Fibroblast of lung (primary cell): ENCODE measurements at regions not wholly inside any gene's neighbourhood (a gene's known extent, or its start where the extent isn't known, plus 50 kb on each side); places are given as distances from the start of the nearest gene placed in this dataset.

Experiments used
- DNase-seq, 2 donors: peaks; one replicate each; pipeline versions ENCODE4 v3.0.0 to v3.0.0-alpha.2; 2010; ENCODE audit warnings: low read depth in 2 of 2
- H2AFZ ChIP-seq: 2 replicates; pipeline ENCODE4 v1.5.1; 2012; ENCODE audit warnings: low read length, control low read depth, inconsistent platforms
- H3K27ac ChIP-seq: 2 replicates; pipeline ENCODE4 v1.5.1; 2011; ENCODE audit warnings: low read length, control low read depth; ENCODE audit not compliant: insufficient read depth
- H3K27me3 ChIP-seq: 2 replicates; pipeline ENCODE4 v1.5.1; 2011; ENCODE audit warnings: mild to moderate bottlenecking, low read length; ENCODE audit not compliant: control insufficient read depth, insufficient read depth
- H3K36me3 ChIP-seq: 2 replicates; pipeline ENCODE4 v1.5.1; 2011; ENCODE audit warnings: low read length; ENCODE audit not compliant: control insufficient read depth, insufficient read depth
- H3K4me1 ChIP-seq: 2 replicates; pipeline ENCODE4 v1.5.1; 2011; ENCODE audit warnings: low read length; ENCODE audit not compliant: control insufficient read depth, insufficient read depth; ENCODE audit errors: extremely low read depth
- H3K4me2 ChIP-seq: 2 replicates; pipeline ENCODE4 v1.5.1; 2011; ENCODE audit warnings: low read length, control low read depth; ENCODE audit not compliant: insufficient read depth; ENCODE audit errors: extremely low read depth
- H3K4me3 ChIP-seq, 4 experiments: fragments of 200-600 bp in 1 of 4; sonication (generic) in 1 of 4; replicated peaks in 1 of 4; 2 replicates each; pipeline ENCODE4 v1.5.1; 2011 to 2016; ENCODE audit warnings: low read length in 4 of 4, low read depth in 3 of 4, mild to moderate bottlenecking in 3 of 4, control low read depth in 2 of 4, inconsistent platforms in 1 of 4, mixed read lengths in 1 of 4; ENCODE audit not compliant: insufficient read depth in 1 of 4; ENCODE audit errors: control extremely low read depth in 1 of 4
- H3K79me2 ChIP-seq: 2 replicates; pipeline ENCODE4 v1.5.1; 2012; ENCODE audit warnings: mild to moderate bottlenecking, low read length, inconsistent platforms; ENCODE audit not compliant: control insufficient read depth, insufficient read depth
- H3K9ac ChIP-seq: 2 replicates; pipeline ENCODE4 v1.5.1; 2011; ENCODE audit warnings: mild to moderate bottlenecking, low read length, control low read depth; ENCODE audit not compliant: insufficient read depth
- H3K9me3 ChIP-seq: 2 replicates; pipeline ENCODE4 v1.5.1; 2012; ENCODE audit warnings: low read depth, low read length; ENCODE audit not compliant: control insufficient read depth, insufficient read depth
- H4K20me1 ChIP-seq: 2 replicates; pipeline ENCODE4 v1.5.1; 2011; ENCODE audit warnings: low read length; ENCODE audit not compliant: control insufficient read depth, insufficient read depth; ENCODE audit errors: extremely low read depth
- EZH2 ChIP-seq: IDR thresholded peaks from 2 replicates; pipeline ENCODE4 v1.5.1; 2012; ENCODE audit warnings: low read length, control low read depth, mild to moderate bottlenecking; ENCODE audit errors: missing control alignments
- TF ChIP-seq, protein P1 (sequence below), 2 donors: IDR thresholded peaks in 1 of 2; conservative IDR thresholded peaks in 1 of 2; 1 replicate in 1 of 2; 2 replicates in 1 of 2; pipeline ENCODE4 v1.5.1; 2011 to 2012; ENCODE audit warnings: low read length in 2 of 2, control low read depth in 1 of 2, inconsistent platforms in 1 of 2, low read depth in 1 of 2, mild to moderate bottlenecking in 1 of 2

DNA sequence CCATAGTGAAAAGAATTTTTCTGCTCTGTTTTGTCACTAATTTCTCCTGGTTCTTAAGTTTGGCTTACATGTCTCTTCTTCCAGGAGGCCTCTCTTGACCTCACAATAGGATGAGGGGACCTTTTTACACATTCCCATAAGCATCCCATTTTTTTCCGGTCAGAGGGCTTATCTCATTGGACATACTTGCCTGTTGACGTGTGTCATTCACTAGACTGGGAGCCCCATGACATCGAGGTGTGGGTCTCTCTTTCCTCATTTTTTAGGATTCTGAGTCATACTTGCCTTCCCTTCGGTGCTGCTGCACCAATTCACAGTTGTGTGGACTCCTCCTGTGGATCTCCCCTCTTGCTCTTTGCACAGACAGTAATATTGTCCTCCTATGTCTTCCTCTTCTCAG is 601.8 kb downstream of the GATA3 start:
- Histone ChIP-seq H3K9ac (no peak overlapping the region), H3K9me3 (no peaks in the 10 kb centered on the region), H3K4me3 (no peak overlapping the region), H3K36me3 (no peaks in the 10 kb centered on the region), H2AFZ (no peak overlapping the region), H3K4me1 (no peaks in the 10 kb centered on the region), H3K27ac (no peak overlapping the region), H3K27me3 (no peaks in the 10 kb centered on the region), H3K79me2 (no peaks in the 10 kb centered on the region), H3K4me2 (no peak overlapping the region), H4K20me1 (no peaks in the 10 kb centered on the region)
- no peak for DNase-seq
- TF ChIP-seq EZH2 = no peak
- TF ChIP-seq, protein P1, sequence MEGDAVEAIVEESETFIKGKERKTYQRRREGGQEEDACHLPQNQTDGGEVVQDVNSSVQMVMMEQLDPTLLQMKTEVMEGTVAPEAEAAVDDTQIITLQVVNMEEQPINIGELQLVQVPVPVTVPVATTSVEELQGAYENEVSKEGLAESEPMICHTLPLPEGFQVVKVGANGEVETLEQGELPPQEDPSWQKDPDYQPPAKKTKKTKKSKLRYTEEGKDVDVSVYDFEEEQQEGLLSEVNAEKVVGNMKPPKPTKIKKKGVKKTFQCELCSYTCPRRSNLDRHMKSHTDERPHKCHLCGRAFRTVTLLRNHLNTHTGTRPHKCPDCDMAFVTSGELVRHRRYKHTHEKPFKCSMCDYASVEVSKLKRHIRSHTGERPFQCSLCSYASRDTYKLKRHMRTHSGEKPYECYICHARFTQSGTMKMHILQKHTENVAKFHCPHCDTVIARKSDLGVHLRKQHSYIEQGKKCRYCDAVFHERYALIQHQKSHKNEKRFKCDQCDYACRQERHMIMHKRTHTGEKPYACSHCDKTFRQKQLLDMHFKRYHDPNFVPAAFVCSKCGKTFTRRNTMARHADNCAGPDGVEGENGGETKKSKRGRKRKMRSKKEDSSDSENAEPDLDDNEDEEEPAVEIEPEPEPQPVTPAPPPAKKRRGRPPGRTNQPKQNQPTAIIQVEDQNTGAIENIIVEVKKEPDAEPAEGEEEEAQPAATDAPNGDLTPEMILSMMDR (conservative IDR thresholded peaks at IDR 0.05 in 1 of 2, IDR thresholded peaks at IDR 0.05 in 1 of 2; ENCODE audit: low read depth in 1 of 2, low read length in 2 of 2) = no peak

DNA sequence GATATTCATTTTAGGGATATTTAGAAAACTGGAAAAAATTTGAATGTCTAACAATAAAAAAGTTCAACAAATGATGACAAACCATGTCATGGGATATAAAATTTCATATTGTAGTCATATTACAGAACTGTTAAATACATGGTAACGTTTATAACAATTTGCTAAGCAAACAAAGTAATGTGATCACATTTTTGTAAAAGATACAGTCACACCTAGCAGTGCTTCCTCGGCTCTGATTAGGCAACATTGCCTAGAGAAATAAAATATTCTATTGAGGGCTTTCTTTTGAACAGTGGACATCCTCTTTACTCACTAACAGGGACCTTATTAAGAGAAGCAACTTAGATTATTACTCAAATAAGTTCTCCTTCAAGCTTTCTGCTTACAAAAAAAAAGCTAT is 605.5 kb downstream of the GATA3 start:
- H3K36me3 ChIP-seq = no peaks in the 10 kb centered on the region
- no peaks in the 10 kb centered on the region for H4K20me1 ChIP-seq
- no peak overlapping the region for H3K4me2 ChIP-seq
- no peaks in the 10 kb centered on the region for H3K27me3 ChIP-seq
- no peak for DNase-seq
- TF ChIP-seq EZH2 = no peak
- TF ChIP-seq, protein P1 (conservative IDR thresholded peaks at IDR 0.05 in 1 of 2, IDR thresholded peaks at IDR 0.05 in 1 of 2; ENCODE audit: low read depth in 1 of 2, low read length in 2 of 2) = no peak
- no peaks in the 10 kb centered on the region for H3K79me2 ChIP-seq
- no peak overlapping the region for H3K9ac ChIP-seq
- no peak overlapping the region for H3K27ac ChIP-seq
- no peak overlapping the region for H2AFZ ChIP-seq
- H3K4me3 ChIP-seq = no peak overlapping the region
- no peaks in the 10 kb centered on the region for H3K4me1 ChIP-seq
- no peaks in the 10 kb centered on the region for H3K9me3 ChIP-seq

DNA sequence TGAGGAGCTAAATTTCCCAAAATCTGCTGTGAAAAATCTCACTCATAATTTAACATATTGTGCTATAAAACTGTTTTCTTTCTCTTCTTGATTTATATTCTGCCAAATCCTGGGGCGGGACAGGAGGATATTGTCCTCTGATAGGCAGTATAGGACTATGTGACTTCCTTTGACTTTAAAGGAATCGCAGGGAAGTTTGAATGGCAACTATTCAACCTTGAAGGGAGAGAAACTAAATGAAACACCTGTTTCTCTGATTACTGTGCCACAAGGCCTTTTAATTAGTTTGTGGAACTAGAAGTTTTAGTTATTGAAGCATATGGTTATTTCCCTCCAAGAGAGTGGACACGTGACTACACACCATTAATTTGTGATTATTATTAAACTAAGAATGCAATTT is 607.4 kb downstream of the GATA3 start:
- H2AFZ ChIP-seq = no peak overlapping the region
- H3K79me2 ChIP-seq = no peaks in the 10 kb centered on the region
- no peaks in the 10 kb centered on the region for H3K27me3 ChIP-seq
- no peak overlapping the region for H3K9ac ChIP-seq
- H3K9me3 ChIP-seq = no peaks in the 10 kb centered on the region
- TF ChIP-seq EZH2 = no peak
- TF ChIP-seq, protein P1 (conservative IDR thresholded peaks at IDR 0.05 in 1 of 2, IDR thresholded peaks at IDR 0.05 in 1 of 2; ENCODE audit: low read depth in 1 of 2, low read length in 2 of 2) = no peak
- no peaks in the 10 kb centered on the region for H4K20me1 ChIP-seq
- no peak overlapping the region for H3K4me3 ChIP-seq
- H3K36me3 ChIP-seq = no peaks in the 10 kb centered on the region
- DNase-seq = no peak
- no peak overlapping the region for H3K27ac ChIP-seq
- H3K4me2 ChIP-seq = no peak overlapping the region
- H3K4me1 ChIP-seq = no peaks in the 10 kb centered on the region
